ENCODE measurements at regions not wholly inside any gene's neighbourhood (a gene's known extent, or its start where the extent isn't known, plus 50 kb on each side); places are given as distances from the start of the nearest gene placed in this dataset.

GRCh38 chrX:46059316-46059715, 485.9 kb downstream of the ZNF674 start:
- TF ChIP-seq CTCF (IDR thresholded peaks at IDR 0.05) (no peak), ZFX (IDR thresholded peaks at IDR 0.05; ENCODE audit: borderline replicate concordance) (no peak)
- H3K27ac ChIP-seq, result no peak overlapping the region

GRCh38 chrX:46044486-46044885, 500.7 kb downstream of the ZNF674 start:
- H3K27ac ChIP-seq, result no peak overlapping the region
- TF ChIP-seq CTCF (IDR thresholded peaks at IDR 0.05) (no peak), ZFX (IDR thresholded peaks at IDR 0.05; ENCODE audit: borderline replicate concordance) (no peak)

GRCh38 chrX:46040001-46040400, 505.2 kb downstream of the ZNF674 start:
- TF ChIP-seq CTCF (IDR thresholded peaks at IDR 0.05) (no peak), ZFX (IDR thresholded peaks at IDR 0.05; ENCODE audit: borderline replicate concordance) (no peak)
- H3K27ac ChIP-seq, result no peak overlapping the region

- H3K27ac ChIP-seq, result no peak overlapping the region
- TF ChIP-seq ZFX (IDR thresholded peaks at IDR 0.05; ENCODE audit: borderline replicate concordance) (no peak), CTCF (IDR thresholded peaks at IDR 0.05) (no peak)
Measured at GRCh38 chrX:46039526-46039925, 505.7 kb downstream of the ZNF674 start.

- no peak overlapping the region for H3K27ac ChIP-seq
- no peak for TF ChIP-seq CTCF (IDR thresholded peaks at IDR 0.05)
- no peak for TF ChIP-seq ZFX (IDR thresholded peaks at IDR 0.05; ENCODE audit: borderline replicate concordance)
Measured at GRCh38 chrX:46036508-46036907, 508.7 kb downstream of the ZNF674 start.

- TF ChIP-seq CTCF (IDR thresholded peaks at IDR 0.05) (no peak), ZFX (IDR thresholded peaks at IDR 0.05; ENCODE audit: borderline replicate concordance) (no peak)
- H3K27ac ChIP-seq, result no peak overlapping the region
Measured at GRCh38 chrX:46034868-46035267, 510.4 kb downstream of the ZNF674 start.

GRCh38 chrX:46029777-46030176, 515.4 kb downstream of the ZNF674 start:
- no peak overlapping the region for H3K27ac ChIP-seq
- TF ChIP-seq ZFX (IDR thresholded peaks at IDR 0.05; ENCODE audit: borderline replicate concordance) (no peak), CTCF (IDR thresholded peaks at IDR 0.05) (no peak)
